ENCODE measurements at regions not wholly inside any gene's neighbourhood (a gene's known extent, or its start where the extent isn't known, plus 50 kb on each side); places are given as distances from the start of the nearest gene placed in this dataset.

GRCh38 chr2:5888126-5888525 is 195.9 kb downstream of the SOX11 start:
- TF ChIP-seq, protein P1, sequence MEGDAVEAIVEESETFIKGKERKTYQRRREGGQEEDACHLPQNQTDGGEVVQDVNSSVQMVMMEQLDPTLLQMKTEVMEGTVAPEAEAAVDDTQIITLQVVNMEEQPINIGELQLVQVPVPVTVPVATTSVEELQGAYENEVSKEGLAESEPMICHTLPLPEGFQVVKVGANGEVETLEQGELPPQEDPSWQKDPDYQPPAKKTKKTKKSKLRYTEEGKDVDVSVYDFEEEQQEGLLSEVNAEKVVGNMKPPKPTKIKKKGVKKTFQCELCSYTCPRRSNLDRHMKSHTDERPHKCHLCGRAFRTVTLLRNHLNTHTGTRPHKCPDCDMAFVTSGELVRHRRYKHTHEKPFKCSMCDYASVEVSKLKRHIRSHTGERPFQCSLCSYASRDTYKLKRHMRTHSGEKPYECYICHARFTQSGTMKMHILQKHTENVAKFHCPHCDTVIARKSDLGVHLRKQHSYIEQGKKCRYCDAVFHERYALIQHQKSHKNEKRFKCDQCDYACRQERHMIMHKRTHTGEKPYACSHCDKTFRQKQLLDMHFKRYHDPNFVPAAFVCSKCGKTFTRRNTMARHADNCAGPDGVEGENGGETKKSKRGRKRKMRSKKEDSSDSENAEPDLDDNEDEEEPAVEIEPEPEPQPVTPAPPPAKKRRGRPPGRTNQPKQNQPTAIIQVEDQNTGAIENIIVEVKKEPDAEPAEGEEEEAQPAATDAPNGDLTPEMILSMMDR (optimal IDR thresholded peaks at IDR 0.05 in 1 of 3, IDR thresholded peaks at IDR 0.05 in 1 of 3, conservative IDR thresholded peaks at IDR 0.05 in 1 of 3; ENCODE audit: extremely low read depth in 1 of 3, insufficient read depth in 2 of 3, low read length in 3 of 3), result no peak
- TF ChIP-seq EZH2 (IDR thresholded peaks at IDR 0.05; ENCODE audit: low read length), result no peak
